NCI-H2196 (cell line): ENCODE measurements at regions not wholly inside any gene's neighbourhood (a gene's known extent, or its start where the extent isn't known, plus 50 kb on each side); places are given as distances from the start of the nearest gene placed in this dataset.

Experiments
- DNase-seq: peaks from one replicate; lab custom pipeline; 2025; ENCODE audit not compliant: unreplicated experiment; lab: John Stamatoyannopoulos, UW

DNA sequence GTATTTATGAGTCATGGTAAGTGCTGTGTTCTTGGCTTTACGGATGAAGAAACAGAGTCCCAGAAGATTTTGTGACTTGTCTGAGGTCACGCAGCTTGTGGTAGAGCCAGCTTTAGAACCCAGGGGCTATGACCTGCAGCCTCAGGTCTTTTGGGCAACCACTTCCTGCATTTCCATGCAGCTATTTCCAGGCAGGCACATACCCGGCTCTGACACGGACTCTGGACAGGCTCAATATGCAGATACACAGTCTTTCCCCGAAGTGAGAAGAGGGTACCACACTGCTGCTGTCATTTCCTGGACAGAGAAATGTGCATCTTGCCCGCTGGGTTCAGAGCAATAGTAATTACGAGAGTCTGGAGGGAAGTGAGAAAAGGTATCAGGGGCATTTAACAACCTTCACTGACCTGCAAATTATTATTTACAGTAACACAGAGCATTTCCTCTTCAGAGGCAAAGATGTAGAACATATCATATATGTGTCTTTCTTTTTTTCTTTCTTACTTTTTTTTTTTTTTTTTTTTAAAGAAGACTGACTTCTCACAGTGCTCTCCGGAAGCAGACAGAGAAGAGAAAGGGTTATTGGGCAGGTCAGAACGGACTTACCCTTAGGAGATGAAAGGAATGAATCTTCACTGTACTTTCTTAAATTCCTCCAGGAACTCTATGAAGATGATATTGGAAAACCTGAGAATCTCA is 185.1 kb downstream of the CLIC5 start:
- DNase-seq = no peak

DNA sequence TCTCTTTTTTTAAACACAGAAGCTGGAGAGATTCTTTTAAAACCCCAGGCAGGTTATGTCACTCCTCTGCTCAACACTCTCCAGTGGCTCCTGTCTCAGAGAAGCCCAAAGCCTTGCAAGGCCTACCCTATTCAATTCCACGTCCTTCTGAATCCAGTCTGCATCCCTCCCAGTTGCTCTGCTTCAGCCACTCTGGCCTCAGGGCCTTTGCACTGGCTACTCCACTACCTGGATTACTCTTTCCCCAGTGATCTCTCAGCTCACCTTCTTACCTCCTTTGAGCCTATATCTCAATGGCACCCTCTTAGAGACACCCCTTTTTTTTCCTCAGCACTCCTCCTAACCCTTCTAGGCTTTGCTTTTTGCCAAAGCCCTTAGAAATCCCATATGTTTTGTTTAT is 185.8 kb downstream of the CLIC5 start:
- DNase-seq = no peak

DNA sequence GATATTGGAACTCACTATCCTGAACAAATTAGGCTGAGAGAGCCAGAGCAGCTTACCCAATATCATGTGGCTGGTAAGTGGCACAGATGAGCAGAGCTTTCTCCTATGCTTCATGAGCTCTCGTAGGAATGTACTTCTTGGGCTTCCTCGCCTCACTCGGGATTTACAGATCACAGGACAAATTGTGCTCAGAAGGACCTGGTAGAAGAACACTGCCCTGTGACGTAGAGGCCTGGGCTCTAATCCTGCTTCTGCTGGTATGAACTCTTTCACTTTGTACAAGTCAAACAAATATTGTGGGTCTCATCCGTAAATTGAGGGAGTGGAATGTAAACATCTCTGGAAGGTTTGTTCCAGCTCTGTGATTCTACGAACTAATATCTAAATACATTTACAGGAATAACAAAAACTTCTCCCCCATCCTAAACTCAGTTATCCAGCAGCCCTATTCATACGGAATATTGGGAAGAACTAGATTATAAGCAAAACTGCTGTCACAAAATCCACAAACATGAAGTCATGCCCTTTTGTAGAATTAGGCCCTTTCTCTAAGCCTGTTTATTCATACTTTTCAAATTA is 187.6 kb downstream of the CLIC5 start:
- DNase-seq = no peak

DNA sequence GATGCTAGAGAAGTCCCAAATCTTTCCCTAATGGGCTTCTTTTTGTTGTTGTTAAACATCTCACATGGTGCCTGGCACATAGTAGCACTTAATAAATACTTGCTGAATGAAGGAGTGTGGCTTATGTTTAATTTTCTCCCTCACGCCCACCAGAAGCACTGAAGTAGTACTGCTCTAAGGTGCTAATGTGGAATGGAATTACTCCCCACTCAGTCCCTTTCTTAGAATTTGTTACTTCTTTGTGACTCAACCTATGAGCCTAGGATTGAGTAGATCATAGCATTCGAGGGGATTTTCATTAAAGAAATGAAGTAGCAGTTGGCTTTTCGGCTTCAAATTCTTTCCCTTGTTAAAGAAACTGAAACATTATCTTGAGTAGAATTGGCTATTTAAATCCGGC is 192.8 kb downstream of the CLIC5 start:
- DNase-seq = no peak

DNA sequence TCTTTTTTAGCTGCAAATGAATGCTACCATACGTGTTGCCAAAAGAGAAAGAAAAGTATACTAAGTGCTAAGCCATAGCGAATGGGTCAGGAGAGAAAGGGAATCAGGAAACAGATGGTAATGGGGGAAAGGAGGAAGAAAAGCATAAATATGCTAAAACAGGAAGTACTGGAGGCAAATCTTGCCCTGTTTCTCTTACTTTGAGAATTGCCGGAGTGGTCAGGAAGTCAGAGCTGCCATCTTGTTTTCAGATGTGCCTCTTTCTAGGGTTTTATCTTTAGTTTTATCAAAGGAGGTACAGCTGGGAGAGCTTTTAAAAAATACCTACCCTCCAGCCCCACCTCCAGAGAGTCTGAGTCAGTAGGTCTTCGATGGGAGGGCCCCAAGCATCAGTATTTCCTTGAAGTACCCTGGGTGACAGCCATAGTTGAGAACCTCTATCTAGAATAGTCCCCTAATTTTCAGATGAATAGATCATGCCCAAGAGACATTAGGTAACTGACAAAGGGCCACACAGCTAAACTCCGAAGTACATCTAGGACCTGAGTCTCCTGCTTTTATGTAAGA is 193.3 kb downstream of the CLIC5 start:
- no peak for DNase-seq

DNA sequence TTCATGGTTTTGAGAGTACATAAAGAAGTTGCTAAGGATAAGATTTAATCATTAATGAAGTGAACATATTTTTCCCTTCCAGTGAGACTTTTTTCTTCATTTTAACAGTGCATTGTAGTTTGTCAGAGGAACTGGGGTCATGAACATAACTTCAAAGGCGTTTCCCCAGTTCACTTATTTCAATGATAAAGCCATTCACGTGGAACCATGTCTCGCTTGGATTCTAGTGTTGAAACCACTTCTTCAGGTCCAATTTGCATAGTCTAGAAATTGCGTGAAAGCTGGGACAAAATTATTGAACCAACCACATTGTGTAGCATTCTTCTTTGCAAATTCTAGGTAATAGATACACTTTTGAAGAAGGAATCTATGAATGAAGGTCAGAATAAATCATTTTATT is 197.0 kb downstream of the CLIC5 start:
- DNase-seq = no peak

DNA sequence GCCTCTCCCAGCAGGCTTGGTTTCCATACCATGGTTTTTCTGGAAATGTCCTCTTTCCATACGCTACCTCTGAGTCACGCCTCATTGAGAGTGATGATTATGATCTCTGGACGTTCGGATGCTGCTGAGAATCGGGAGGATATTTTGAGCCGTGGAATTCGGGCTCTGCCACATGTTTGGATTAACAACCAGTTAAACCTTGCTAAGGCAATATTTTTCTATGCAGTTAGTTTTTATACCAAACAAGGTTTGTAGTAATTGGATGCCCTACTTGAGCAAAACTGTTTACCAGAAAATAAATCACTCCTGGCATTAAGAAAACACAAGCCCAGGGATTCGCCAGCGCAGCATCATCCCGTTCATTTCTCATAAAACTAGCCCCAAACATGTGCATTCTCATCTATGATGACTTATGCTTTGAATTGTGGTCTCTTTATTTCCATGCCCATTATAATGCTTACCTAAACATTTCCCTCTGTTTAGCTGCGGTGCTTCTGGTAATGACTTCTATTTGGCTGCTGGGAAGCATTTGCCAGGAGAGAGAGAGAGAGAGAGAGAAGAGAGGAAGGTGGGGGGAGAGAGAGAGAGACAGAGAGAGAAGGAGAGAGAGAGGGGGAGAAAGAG is 198.9 kb downstream of the CLIC5 start:
- no peak for DNase-seq

DNA sequence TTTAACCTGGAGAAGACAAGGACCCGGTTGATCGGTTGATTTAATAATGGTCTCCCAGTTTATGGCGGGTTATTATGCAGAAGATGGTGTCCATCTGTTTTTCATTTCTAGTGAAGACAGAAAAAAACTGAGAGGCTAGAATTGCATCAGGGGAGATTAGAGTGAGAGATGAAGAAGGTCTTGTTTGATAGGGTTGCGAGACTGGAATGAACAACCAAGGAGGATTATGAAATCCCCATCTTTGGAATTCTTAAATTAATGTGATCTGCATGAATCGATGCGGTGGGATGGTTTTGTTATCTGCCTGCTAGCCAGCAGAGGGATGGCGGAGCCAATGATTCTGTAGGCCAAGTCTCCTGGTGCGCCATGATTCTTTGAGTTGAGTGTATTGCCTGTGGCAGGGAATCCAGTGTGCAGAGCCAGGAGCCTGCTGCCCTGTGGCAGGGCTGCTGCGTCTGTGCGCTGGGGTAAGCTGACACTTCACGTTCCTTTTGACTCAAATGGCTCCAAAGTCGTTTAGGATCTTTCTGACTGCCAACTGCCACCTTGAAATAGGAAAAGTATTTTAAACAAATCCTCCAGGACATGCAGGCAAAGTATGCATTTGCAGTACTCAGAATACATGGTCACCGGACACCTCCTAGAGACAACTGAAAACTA is 200.1 kb downstream of the CLIC5 start:
- no peak for DNase-seq

DNA sequence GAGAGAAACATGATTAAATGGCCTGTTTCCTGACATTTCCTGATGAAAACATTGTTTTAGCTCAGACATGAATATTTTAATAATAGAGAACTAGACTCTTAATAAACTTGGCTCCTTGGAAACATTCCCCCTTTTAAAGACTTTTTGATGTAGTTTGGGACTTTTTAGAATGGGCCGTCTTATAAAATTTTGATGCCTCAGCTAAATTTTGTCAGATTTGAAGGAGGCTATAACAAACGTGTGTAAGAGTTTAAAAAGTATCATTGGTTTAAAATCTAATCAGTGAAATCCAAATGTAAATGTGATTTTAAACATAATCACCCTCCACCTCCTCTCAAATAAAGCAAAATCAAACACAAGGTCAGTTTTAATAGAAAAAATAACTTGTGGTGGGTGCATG is 200.9 kb downstream of the CLIC5 start:
- DNase-seq = no peak

DNA sequence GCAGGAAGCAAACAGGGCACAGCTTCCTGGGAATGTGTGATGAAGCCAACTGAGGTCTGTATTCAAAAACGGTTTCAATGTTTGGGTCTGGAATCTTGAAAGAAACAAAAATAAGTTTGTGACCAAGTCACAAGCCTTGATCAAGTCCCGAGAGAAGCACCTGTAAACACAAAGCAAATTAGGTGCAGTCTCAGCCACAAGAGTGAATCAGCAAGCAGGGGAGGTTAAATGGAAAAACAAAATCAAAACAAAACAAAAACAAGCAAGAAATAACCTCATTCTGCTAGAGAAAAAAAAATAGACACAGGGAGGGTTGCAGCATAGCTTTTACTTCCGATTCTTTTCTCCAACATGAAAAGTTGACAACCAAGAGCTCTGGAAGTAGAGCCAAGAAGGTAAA is 201.7 kb downstream of the CLIC5 start:
- DNase-seq = no peak

DNA sequence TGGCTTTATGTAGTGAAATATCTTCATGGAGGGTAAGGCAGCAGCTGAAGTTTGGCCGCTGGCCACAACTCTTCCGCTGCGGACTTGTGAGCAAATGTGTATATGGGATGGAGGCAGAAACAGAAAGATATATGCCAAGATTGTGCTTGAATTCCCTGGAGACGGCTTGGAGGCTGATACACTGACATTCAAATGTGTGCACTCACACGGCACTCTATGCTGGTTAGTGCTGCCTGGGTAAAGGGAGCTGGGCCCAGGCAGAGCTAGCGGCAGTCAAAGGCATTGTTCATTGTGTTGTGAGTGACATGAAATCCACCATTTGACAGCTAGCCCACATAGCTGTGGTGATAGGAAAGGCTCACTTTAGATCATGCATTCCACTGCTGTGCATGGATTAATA is 202.7 kb downstream of the CLIC5 start:
- DNase-seq = no peak

DNA sequence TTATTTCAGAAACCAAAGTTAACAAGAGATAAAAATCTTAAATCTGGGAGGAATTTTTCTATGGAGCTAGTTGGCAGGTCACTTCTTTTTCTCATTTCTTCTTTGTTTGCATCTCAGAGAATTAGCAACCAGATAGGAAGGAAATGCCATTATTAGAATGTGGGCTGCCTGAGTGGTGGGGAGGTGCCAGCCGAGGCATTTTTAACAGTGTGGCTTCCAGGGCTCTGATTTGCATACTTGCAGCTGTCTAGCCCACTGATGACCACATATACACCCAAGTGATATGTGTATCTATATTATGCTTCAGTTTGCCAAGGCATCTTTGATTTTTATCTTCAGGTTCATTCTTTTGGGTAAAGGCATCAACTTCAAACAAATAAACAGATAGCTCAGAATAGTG is 206.7 kb downstream of the CLIC5 start:
- DNase-seq = no peak

DNA sequence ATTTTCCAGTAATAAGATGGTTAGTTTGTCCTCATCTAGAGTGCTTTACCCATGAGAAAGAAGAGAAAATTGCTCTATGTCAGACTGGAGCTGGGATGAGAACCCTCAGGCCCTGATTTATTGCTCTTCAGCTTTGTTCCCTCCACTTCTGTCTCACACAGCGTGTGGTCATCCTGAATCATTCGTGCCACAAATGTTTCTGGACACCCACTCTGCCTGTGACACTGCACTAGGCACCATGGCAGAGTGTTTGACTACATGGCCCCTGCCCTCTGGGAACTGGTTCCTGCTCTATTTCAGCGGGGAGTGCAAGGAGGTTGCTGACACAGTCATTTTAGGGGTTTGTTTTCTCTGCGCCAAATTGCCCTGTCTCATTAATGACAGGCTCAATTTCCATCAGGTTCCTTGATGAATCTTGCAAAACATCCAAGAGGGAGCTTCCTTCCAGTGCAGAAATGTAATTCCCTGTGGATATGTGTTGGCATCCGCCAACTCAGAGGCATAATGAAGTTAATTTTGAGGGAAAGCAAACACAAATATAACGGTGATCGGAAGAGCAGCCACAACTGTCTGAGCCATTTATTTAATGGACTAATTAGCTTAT is 207.5 kb downstream of the CLIC5 start:
- no peak for DNase-seq

DNA sequence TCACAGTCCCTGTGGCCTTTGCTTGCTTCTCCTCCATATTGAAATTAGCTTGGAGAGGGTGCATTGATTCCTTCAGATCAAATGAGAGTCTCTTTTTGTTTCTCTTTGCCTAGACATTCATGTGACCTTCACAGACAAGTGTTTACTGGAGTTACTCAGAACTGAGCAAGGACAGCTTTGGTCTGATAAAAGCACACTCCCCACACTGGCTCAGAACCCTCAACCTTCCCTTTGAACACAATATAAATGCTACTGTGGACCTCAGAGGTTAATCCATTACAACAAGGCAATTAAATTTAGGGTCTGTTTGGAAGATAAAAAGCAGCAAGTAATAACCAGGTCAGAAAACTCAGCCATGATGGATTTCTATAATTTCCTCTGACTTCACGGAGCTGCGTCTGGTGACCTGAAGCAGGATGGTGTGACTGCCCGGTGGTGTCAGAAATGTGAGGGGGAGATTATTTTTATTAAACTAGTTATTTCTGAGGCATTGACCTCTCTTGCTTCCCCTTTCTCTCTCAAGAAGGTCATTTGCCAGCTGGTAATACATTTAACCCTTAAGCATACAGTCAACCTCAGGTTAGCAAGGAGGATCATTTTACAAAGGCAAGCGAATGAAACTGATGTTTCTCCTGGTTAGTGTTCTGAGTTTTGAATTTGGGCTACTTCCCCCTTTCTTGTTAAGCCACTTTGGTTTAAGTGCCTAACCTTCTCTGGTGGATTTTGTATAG is 208.2 kb downstream of the CLIC5 start:
- DNase-seq = no peak

DNA sequence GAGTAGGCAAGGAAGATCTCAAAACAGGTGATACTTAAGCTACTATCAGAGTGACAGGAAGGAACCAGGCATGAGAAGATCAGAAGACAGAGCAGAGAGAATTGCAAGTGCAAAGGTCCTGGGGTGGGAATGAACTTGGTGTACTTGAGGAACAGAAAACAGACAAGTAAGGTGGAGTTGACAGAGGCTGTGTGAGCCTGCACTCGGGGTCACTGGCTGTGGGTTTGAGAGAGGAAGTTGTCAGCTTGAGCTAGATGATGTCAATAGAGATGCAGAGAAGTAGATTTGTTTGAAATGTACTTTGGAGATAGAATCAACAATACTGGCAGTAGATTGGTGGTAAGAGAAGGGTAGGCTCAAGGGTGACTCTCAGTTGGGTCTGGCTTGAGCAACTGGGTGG is 209.5 kb downstream of the CLIC5 start:
- DNase-seq = no peak

DNA sequence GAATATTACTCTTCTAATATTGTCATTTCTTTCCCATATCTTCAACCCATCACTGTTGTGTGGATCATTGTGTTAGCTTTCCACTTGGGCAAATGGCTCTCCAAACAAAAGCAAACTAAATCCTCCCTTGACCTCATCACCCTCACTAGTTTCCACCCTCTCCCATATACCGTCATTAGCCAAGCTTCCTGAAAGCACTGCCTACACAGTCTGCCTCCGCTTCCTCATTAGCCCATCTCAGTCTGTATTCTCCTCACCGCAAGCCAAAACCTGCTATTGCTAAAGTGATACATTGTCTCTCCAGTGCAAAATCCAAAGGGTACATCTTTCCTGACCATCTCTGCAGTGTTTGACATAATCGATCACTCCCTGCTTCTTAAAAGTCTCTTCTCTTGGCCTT is 212.6 kb downstream of the CLIC5 start:
- no peak for DNase-seq

DNA sequence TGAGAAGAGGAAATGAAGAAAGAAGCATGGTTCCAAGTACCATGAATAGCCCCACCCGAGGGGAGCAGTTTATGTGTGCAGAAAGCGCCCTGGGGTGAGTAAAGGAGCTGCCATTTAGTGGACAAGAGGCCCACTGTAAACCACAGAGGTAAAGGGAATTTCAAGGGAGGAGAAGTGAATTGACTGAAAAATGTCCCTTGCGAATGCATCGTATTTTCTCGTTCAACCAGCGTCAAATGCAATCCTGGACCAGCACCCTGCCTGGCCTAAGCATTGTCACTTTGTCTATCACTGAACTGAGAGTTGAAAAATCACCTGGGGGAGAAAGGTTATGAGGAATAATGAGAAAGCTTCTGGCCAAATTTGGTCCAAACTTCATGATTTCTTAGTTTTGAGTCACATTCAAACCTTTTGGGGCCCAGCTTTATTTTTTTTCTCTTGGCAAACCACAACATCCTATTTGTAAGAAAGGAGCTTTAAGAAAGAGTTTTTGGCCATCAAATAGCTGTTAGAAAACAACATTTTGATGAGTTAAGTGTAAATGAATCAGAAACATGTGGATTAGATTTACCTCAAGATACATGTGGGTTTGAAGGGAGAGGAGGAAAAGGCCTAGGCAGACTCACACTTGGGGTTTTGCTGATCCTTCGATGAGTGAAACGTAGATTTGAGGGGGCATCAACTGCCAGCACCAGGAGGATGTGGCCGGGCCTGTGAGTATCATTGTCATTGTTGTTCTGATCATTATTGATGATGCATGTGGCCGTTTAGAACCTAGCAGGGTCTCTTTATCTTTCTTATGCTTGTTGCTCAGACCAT is 214.0 kb downstream of the CLIC5 start:
- no peak for DNase-seq

DNA sequence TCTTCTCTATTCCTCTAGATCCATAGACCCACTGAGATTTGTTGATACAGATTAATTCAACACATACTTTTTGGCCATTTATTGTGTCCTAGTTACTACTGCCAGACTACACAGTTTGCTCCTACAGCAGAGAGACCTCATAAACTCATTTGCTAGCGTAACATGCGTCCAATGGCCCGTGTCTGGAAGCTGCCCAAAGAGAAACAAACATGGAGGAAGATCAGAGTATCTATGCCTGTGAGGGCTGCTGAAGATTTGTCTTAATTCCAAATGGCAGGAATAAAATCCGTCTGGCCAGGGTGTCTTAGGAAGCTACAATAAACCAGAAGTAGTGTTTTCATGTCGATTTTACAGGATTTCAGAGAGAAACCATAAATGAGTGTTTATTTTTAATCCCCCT is 214.7 kb downstream of the CLIC5 start:
- DNase-seq = no peak

DNA sequence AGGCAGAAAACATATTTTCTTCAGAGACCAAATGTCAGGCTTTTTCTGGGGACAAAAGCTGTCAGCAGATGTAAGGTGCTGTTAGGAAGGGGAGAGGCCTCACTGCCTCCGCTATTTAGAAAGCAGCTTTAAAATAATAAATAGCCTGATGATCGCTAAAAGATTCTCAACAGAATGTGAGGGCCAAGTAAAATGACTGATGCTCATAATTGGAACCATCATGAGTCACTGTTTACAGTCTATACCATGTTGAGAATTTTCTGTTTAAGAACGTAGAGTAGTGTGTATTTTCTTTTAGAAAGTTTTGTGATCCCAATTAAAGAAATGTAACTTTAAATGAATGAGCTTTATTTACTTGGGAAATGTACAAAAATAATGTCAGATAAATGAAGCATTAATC is 220.0 kb downstream of the CLIC5 start:
- DNase-seq = no peak

DNA sequence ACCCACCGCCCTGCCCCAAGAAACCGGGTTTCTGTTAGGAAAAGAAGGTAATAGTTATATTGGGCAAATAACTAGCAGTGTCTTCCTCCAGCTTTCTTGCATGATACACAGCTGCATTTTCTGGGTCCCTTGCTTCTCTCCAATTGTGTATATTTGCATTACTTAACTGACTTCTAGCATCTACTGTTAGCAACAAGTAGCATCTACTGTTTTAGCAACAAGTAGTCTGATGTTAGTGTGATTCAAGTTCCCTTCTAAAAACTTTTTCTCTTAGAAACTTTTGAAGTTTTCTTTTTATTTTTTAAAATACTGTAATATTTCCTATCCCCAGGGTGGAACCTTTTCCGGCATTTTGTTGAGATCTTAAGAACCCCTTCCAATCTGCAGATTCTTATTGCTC is 221.2 kb downstream of the CLIC5 start:
- DNase-seq = no peak
